SK-N-MC (cell line): ENCODE measurements at regions not wholly inside any gene's neighbourhood (a gene's known extent, or its start where the extent isn't known, plus 50 kb on each side); places are given as distances from the start of the nearest gene placed in this dataset.

Source experiments
- EZH2 ChIP-seq: fragments of 200-600 bp; sonication (generic); IDR thresholded peaks from one replicate; pipeline ENCODE4 v1.6.1; 2017; ENCODE audit warnings: antibody characterized with exemption
- FOXP2 ChIP-seq: optimal IDR thresholded peaks from 2 replicates; pipeline ENCODE3; 2011; ENCODE audit warnings: mild to moderate bottlenecking, moderate library complexity; ENCODE audit not compliant: insufficient read depth; ENCODE audit errors: extremely low read length, control extremely low read depth
- POLR2AphosphoS5 ChIP-seq: IDR thresholded peaks from 2 replicates; pipeline ENCODE4 v1.6.1; 2012; ENCODE audit warnings: mild to moderate bottlenecking, low read depth, low read length, borderline replicate concordance

GRCh38 chr2:220704081-220704480 is 868.0 kb downstream of the EPHA4 start:
- TF ChIP-seq POLR2AphosphoS5 (no peak), EZH2 (no peak), FOXP2 (no peak)
